ENCODE measurements at regions not wholly inside any gene's neighbourhood (a gene's known extent, or its start where the extent isn't known, plus 50 kb on each side); places are given as distances from the start of the nearest gene placed in this dataset.

DNA sequence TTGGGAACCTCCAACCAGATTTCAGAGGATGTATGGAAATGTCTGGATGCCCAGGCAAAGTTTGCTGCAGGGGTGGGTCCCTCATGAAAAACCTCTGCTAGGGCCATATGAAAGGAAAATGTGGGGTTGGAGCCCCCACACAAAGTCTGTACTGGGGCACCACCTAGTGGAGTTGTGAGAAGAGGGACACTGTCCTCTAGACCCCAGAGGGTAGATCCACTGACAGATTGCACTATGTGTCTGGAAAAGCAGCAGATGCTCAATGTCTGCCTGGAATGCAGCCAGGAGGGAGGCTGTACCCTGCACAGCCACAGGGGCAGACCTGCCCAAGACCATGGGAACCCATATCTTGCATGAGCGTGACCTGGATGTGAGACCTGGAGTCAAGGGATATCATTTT lies 573.7 kb upstream of the NXPH2 start:
- TF ChIP-seq, protein P1, sequence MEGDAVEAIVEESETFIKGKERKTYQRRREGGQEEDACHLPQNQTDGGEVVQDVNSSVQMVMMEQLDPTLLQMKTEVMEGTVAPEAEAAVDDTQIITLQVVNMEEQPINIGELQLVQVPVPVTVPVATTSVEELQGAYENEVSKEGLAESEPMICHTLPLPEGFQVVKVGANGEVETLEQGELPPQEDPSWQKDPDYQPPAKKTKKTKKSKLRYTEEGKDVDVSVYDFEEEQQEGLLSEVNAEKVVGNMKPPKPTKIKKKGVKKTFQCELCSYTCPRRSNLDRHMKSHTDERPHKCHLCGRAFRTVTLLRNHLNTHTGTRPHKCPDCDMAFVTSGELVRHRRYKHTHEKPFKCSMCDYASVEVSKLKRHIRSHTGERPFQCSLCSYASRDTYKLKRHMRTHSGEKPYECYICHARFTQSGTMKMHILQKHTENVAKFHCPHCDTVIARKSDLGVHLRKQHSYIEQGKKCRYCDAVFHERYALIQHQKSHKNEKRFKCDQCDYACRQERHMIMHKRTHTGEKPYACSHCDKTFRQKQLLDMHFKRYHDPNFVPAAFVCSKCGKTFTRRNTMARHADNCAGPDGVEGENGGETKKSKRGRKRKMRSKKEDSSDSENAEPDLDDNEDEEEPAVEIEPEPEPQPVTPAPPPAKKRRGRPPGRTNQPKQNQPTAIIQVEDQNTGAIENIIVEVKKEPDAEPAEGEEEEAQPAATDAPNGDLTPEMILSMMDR (IDR thresholded peaks at IDR 0.05; ENCODE audit: unreplicated experiment): no peak
- no peak overlapping the region for H3K4me3 Mint-ChIP-seq (ENCODE audit: unreplicated experiment)
- BruUV-seq (replicated peaks): no TSS peak
- DNase-seq (ENCODE audit: unreplicated experiment): no peak
- peaks cover 27% of the 10 kb centered on the region for H3K9me3 Mint-ChIP-seq (ENCODE audit: unreplicated experiment)
- ChIA-PET POLR2A (no interaction called here), CTCF (no interaction called here)
- intact Hi-C loops (cut with micrococcal nuclease): no loop called here
- no peaks in the 10 kb centered on the region for H3K4me1 Mint-ChIP-seq (ENCODE audit: insufficient read depth, unreplicated experiment)
- H3K36me3 Mint-ChIP-seq (ENCODE audit: insufficient read depth, unreplicated experiment): no peaks in the 10 kb centered on the region
- no peak overlapping the region for H3K27ac Mint-ChIP-seq (ENCODE audit: low read depth, unreplicated experiment)
- no peaks in the 10 kb centered on the region for H3K27me3 Mint-ChIP-seq (ENCODE audit: insufficient read depth, unreplicated experiment)

DNA sequence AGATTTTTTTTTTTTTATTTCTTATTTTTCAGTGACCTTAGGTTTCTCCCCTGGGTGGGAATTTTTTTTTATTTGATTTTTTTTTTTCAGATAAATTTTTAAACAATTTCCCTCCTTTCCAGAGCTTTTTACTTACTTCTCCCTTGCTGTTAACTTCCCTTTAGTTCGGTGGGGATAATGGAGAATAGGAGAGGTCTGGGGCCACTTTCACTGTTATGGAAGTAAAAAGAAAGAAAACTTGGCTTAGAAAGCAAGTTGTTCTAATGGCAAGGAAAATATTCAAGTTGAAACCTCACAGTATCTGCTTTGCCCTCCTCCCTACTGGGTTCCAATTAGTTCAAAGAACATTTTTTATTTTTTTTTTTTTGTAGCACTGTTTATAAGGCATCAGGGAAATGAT lies 537.1 kb upstream of the NXPH2 start:
- Mint-ChIP-seq H3K36me3 (ENCODE audit: insufficient read depth, unreplicated experiment) (no peaks in the 10 kb centered on the region), H3K27me3 (ENCODE audit: insufficient read depth, unreplicated experiment) (no peaks in the 10 kb centered on the region), H3K4me3 (ENCODE audit: unreplicated experiment) (no peak overlapping the region), H3K9me3 (ENCODE audit: unreplicated experiment) (no peaks in the 10 kb centered on the region), H3K27ac (ENCODE audit: low read depth, unreplicated experiment) (no peak overlapping the region), H3K4me1 (ENCODE audit: insufficient read depth, unreplicated experiment) (no peaks in the 10 kb centered on the region)
- ChIA-PET POLR2A (no interaction called here), CTCF (interaction anchor here (0.6 kb wide), 1 partner anchor 14 kb away, joined by 6 read pairs; no protein-coding TSS in a partner anchor)
- DNase-seq (ENCODE audit: unreplicated experiment): no peak
- TF ChIP-seq, protein P1 (IDR thresholded peaks at IDR 0.05; ENCODE audit: unreplicated experiment): no peak
- no TSS peak for BruUV-seq (replicated peaks)
- intact Hi-C loops (cut with micrococcal nuclease): no loop called here

DNA sequence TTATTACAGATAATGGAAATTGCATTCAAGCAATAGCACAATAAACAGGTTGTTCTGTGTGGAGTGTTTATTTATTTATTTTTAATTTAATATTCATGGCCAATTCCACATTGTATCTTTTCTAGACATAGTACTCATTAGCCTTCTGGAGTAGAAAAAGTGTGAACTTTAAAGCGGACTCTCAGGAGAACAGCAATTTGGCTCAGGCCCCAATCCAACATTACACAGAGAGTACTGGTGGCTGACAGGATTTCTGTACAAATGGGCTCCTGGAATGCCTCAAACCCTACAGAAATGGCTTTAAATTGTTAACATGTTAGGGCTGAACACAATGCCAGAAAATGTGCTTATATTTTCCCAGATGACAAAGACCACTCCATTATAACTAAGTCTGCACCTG lies 533.9 kb upstream of the NXPH2 start:
- no peak overlapping the region for H3K4me3 Mint-ChIP-seq (ENCODE audit: unreplicated experiment)
- no peaks in the 10 kb centered on the region for H3K9me3 Mint-ChIP-seq (ENCODE audit: unreplicated experiment)
- no peak overlapping the region for H3K27ac Mint-ChIP-seq (ENCODE audit: low read depth, unreplicated experiment)

DNA sequence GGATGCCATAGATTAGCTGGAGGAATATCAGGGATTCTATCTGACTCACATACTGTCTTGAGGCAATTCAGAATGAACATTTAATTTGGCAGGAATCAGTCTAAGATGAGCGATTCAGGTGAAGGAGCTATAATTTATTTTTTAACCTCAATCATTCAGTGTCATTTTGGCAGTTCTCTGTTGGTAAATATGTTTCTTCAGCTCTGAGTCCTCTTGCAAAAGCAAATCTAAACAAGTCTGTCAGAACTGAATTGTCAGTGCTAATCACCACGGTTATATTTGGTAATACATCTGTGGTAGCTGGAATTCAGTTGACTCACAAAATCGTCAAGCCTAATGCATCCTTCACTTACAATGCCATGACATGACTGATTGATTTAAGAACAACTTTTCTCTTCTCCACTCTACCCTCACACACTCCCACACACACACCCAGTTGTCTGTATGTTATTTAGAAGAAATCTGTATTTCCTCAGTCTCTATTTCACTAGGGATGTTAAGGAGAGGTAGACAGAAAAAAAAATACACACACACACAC lies 516.6 kb upstream of the NXPH2 start:
- CTCF ChIA-PET: interaction anchor here (0.5 to 0.7 kb wide), 4 partner anchors 64 to 1442 kb away, joined by 3 to 4 read pairs (median 3); no protein-coding TSS in a partner anchor
- Mint-ChIP-seq H3K4me3 (ENCODE audit: unreplicated experiment) (no peak overlapping the region), H3K4me1 (ENCODE audit: insufficient read depth, unreplicated experiment) (no peaks in the 10 kb centered on the region), H3K36me3 (ENCODE audit: insufficient read depth, unreplicated experiment) (no peaks in the 10 kb centered on the region), H3K27me3 (ENCODE audit: insufficient read depth, unreplicated experiment) (peaks cover 4% of the 10 kb centered on the region), H3K27ac (ENCODE audit: low read depth, unreplicated experiment) (no peak overlapping the region), H3K9me3 (ENCODE audit: unreplicated experiment) (no peaks in the 10 kb centered on the region)
- TF ChIP-seq, protein P1 (IDR thresholded peaks at IDR 0.05; ENCODE audit: unreplicated experiment): no peak
- DNase-seq (ENCODE audit: unreplicated experiment): no peak
- POLR2A ChIA-PET: no interaction called here
- no TSS peak for BruUV-seq (replicated peaks)
- intact Hi-C loops (cut with micrococcal nuclease): no loop called here

More for the DNA sequence above, 533.9 kb upstream of the NXPH2 start:
- DNase-seq (ENCODE audit: unreplicated experiment): no peak
- CTCF ChIA-PET: no interaction called here
- TF ChIP-seq, protein P1 (IDR thresholded peaks at IDR 0.05; ENCODE audit: unreplicated experiment): no peak
- H3K4me1 Mint-ChIP-seq (ENCODE audit: insufficient read depth, unreplicated experiment): no peaks in the 10 kb centered on the region
- no TSS peak for BruUV-seq (replicated peaks)
- no peaks in the 10 kb centered on the region for H3K27me3 Mint-ChIP-seq (ENCODE audit: insufficient read depth, unreplicated experiment)
- intact Hi-C loops (cut with micrococcal nuclease): no loop called here
- POLR2A ChIA-PET: no interaction called here
- H3K36me3 Mint-ChIP-seq (ENCODE audit: insufficient read depth, unreplicated experiment): no peaks in the 10 kb centered on the region

Data from MCF 10A (cell line).